BJ (cell line): ENCODE measurements at regions not wholly inside any gene's neighbourhood (a gene's known extent, or its start where the extent isn't known, plus 50 kb on each side); places are given as distances from the start of the nearest gene placed in this dataset.
"Not testable (repeated sequence)": the region's sequence is repeated elsewhere in the genome, so short reads cannot be mapped to it uniquely, and the experiment has no call there.

Experiments
- CTCF ChIA-PET: fragments of 350-600 bp; formaldehyde crosslinking; extraction: SDS; loops from one replicate; lab custom pipeline; 2021; ENCODE audit warnings: antibody characterized with exemption, inconsistent platforms; lab: Yijun Ruan, JAX
- POLR2A ChIA-PET: fragments of 300-600 bp; sonication (Branson Sonifier 250); formaldehyde crosslinking; extraction: SDS; loops from one replicate; lab custom pipeline; 2021; ENCODE audit warnings: antibody characterized with exemption; lab: Charles Lee
- DNase-seq: peaks from one replicate; pipeline ENCODE4 v3.0.0-alpha.2; 2011; ENCODE audit warnings: low read depth
- H3K27me3 ChIP-seq: 2 replicates; pipeline ENCODE4 v1.6.0; 2011; ENCODE audit warnings: low read length; ENCODE audit not compliant: control insufficient read depth, insufficient read depth
- H3K36me3 ChIP-seq: 2 replicates; pipeline ENCODE4 v1.5.1; 2011; ENCODE audit warnings: low read length; ENCODE audit not compliant: control insufficient read depth, insufficient read depth
- H3K4me3 ChIP-seq: 2 replicates; pipeline ENCODE4 v1.5.1; 2011; ENCODE audit warnings: low read depth, mild to moderate bottlenecking, control low read depth, low read length
- TF ChIP-seq, protein P1 (sequence below): IDR thresholded peaks from 2 replicates; pipeline ENCODE4 v1.5.1; 2011; ENCODE audit warnings: low read depth, mild to moderate bottlenecking, control low read depth, inconsistent platforms, low read length, moderate library complexity; ENCODE audit not compliant: insufficient read depth

DNA sequence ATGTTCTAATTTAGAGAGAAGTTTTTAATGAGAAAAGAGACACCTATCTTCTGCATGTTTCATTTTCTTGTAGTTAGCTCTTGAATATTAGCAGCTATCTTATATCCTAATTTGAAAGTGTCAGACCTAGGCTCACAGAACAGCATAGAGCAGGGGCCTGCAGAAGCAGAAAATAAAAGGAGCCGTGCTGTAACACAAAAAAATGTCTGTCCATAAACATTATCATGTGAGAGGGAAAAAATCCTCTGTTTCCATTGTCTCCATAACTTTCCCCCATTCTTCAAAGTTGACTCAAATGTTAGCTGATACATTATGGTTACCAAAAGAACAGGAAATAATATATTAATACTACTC is 329.2 kb upstream of the EPHA5 start:
- CTCF ChIA-PET: interaction anchor here (0.7 kb wide), 1 partner anchor 641 kb away, joined by 3 read pairs; no protein-coding TSS in a partner anchor
- no peak overlapping the region for H3K4me3 ChIP-seq
- no peaks in the 10 kb centered on the region for H3K27me3 ChIP-seq
- TF ChIP-seq, protein P1, sequence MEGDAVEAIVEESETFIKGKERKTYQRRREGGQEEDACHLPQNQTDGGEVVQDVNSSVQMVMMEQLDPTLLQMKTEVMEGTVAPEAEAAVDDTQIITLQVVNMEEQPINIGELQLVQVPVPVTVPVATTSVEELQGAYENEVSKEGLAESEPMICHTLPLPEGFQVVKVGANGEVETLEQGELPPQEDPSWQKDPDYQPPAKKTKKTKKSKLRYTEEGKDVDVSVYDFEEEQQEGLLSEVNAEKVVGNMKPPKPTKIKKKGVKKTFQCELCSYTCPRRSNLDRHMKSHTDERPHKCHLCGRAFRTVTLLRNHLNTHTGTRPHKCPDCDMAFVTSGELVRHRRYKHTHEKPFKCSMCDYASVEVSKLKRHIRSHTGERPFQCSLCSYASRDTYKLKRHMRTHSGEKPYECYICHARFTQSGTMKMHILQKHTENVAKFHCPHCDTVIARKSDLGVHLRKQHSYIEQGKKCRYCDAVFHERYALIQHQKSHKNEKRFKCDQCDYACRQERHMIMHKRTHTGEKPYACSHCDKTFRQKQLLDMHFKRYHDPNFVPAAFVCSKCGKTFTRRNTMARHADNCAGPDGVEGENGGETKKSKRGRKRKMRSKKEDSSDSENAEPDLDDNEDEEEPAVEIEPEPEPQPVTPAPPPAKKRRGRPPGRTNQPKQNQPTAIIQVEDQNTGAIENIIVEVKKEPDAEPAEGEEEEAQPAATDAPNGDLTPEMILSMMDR: no peak
- POLR2A ChIA-PET: no interaction called here
- DNase-seq: no peak
- H3K36me3 ChIP-seq: no peaks in the 10 kb centered on the region

DNA sequence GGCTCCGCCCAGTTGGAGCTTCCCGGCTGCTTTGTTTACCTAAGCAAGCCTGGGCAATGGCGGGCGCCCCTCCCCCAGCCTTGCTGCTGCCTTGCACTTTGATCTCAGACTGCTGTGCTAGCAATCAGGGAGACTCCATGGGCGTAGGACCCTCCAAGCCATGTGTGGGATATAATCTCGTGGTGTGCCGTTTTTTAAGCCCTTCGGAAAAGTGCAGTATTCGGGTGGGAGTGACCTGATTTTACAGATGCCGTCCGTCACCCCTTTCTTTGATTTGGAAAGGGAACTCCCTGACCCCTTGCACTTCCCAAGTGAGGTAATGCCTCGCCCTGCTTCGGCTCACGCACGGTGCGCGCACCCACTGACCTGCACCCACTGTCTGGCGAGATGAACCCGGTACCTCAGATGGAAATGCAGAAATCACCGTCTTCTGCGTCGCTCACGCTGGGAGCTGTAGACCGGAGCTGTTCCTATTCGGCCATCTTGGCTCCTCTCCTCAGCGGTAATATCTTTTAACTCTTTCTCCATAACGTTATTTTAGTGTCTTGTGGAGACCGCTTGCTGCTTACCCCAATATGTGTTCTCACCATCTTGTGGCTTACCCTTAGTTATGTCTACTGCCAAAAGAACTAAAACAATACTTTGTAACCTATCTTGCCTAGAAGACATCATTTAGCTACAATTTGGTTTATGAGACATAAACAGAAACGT is 328.7 kb upstream of the EPHA5 start:
- H3K4me3 ChIP-seq, H3K36me3 ChIP-seq, H3K27me3 ChIP-seq, POLR2A ChIA-PET, CTCF ChIA-PET, DNase-seq: not testable (repeated sequence)

- DNase-seq: no peak
Measured at GRCh38 chr4:65983061-65983460, 312.8 kb upstream of the EPHA5 start.

GRCh38 chr4:65976287-65976686 is 306.0 kb upstream of the EPHA5 start:
- TF ChIP-seq, protein P1: no peak
- Histone ChIP-seq H3K27me3 (no peaks in the 10 kb centered on the region), H3K36me3 (no peaks in the 10 kb centered on the region), H3K4me3 (no peak overlapping the region)
- no peak for DNase-seq
- POLR2A ChIA-PET: no interaction called here
- CTCF ChIA-PET: no interaction called here

More at GRCh38 chr4:65983061-65983460, 312.8 kb upstream of the EPHA5 start:
- ChIA-PET CTCF (no interaction called here), POLR2A (no interaction called here)
- Histone ChIP-seq H3K4me3 (no peak overlapping the region), H3K27me3 (no peaks in the 10 kb centered on the region), H3K36me3 (no peaks in the 10 kb centered on the region)
- TF ChIP-seq, protein P1: no peak

DNA sequence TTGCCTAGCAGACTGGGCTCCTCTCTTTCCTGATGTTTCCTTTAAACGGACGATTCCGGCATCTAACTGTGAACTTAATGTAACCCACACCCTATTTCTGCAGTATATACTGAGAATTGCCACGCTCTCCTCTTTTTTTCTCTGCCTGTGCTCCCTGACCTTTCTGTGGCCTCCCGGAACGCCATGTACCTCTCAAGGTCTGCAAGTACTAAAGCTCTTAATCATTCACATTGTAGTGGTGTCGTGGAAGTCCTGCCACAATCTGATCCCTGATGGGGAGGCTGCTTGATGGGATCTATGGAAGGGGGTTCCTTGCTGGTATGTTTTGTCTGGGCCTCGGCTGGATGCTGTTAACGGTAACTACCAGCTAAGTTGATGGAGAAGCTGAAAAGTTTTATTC is 302.9 kb upstream of the EPHA5 start:
- ChIA-PET CTCF (no interaction called here), POLR2A (no interaction called here)
- DNase-seq: no peak

More for the DNA sequence above, 302.9 kb upstream of the EPHA5 start:
- TF ChIP-seq, protein P1: no peak
- Histone ChIP-seq H3K4me3 (no peak overlapping the region), H3K27me3 (no peaks in the 10 kb centered on the region), H3K36me3 (no peaks in the 10 kb centered on the region)
